ENCODE measurements at regions not wholly inside any gene's neighbourhood (a gene's known extent, or its start where the extent isn't known, plus 50 kb on each side); places are given as distances from the start of the nearest gene placed in this dataset.

DNA sequence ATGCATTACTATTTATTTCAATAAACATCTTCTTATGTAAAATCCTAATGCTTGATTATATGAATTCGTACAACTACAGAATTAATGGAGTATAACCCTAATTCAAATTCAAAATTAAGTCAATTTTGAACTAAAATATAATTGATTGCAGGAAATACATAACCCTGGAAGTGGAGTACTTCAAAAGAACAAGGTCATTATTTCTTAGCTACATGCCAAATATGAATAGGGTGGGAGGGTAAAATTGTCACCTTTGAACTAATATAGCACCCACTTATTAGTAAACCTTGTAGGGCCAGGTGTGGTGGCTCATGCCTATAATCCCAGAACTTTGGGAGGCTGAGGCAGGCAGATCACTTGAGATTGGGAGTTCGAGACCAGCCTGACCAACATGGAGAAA lies 895.4 kb upstream of the ACVR2A start:
- TF ChIP-seq, protein P1, sequence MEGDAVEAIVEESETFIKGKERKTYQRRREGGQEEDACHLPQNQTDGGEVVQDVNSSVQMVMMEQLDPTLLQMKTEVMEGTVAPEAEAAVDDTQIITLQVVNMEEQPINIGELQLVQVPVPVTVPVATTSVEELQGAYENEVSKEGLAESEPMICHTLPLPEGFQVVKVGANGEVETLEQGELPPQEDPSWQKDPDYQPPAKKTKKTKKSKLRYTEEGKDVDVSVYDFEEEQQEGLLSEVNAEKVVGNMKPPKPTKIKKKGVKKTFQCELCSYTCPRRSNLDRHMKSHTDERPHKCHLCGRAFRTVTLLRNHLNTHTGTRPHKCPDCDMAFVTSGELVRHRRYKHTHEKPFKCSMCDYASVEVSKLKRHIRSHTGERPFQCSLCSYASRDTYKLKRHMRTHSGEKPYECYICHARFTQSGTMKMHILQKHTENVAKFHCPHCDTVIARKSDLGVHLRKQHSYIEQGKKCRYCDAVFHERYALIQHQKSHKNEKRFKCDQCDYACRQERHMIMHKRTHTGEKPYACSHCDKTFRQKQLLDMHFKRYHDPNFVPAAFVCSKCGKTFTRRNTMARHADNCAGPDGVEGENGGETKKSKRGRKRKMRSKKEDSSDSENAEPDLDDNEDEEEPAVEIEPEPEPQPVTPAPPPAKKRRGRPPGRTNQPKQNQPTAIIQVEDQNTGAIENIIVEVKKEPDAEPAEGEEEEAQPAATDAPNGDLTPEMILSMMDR (conservative IDR thresholded peaks at IDR 0.05; ENCODE audit: low read depth, low read length): no peak
- no peak for TF ChIP-seq EZH2 (IDR thresholded peaks at IDR 0.05; ENCODE audit: low read length, unreplicated experiment)

All from PC-3 (cell line).